NCI-H1092 treated with DMSO at 0.1 percent for 48 hours (cell line): ENCODE measurements at regions not wholly inside any gene's neighbourhood (a gene's known extent, or its start where the extent isn't known, plus 50 kb on each side); places are given as distances from the start of the nearest gene placed in this dataset.

Experiments used
- DNase-seq: peaks from one replicate; lab custom pipeline; 2025; lab: John Stamatoyannopoulos, UW

- DNase-seq: no peak
These were observed 228.8 kb downstream of the CDH11 start for GRCh38 chr16:64892835-64893785.

GRCh38 chr16:64889446-64889845 is 232.4 kb downstream of the CDH11 start:
- DNase-seq: no peak

DNA sequence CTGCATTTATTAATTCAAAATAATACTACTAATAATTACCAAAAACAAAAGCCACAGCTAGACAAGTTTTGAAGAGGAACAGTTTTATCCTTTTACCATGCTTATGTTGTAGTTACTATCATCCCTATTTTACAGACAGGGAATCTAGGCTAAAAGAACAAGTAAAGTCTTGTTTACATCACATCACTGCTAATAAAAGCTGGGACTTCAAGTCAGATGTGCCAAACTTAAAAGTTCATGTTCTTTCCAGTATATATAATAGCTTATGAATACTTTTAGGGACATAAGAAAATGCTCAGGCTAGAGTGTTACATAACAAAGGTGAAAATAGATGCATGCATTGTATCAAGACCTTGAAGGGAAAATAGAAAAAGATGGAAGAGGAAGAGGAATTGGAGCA is 234.2 kb downstream of the CDH11 start:
- DNase-seq: no peak

DNA sequence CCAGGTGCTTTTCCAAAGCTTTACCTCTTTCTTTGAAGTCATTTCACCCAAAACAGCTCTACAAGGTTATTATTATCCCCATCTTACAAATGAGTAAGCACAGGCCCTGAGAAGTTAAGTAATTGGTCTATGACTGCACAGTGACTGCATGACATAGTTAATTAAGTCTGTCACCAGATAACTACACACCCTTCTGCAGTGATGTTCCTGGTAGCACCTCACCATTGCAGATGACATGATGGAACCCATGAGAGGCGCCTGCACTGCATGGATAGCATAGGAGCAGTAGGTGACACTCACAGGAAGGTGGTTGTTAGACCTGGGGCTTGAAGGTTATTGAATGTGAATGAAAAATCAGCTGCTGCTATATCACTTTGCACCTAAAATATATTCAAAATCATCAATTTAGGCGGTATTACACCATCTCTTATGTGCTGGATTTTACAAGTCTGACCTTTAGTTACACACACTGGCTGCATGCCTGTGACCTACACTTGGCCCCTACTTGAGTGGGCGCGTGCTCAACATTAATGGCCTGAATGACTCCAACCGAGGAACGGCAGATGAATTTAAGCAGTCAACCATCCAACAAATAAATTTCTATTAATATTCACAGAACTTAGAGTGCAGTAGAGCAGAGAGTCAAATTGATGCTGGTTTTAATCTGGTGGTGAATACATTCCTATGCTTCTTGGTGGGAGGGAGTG is 239.6 kb downstream of the CDH11 start:
- no peak for DNase-seq

GRCh38 chr16:64880994-64881393 is 240.9 kb downstream of the CDH11 start:
- DNase-seq: no peak

DNA sequence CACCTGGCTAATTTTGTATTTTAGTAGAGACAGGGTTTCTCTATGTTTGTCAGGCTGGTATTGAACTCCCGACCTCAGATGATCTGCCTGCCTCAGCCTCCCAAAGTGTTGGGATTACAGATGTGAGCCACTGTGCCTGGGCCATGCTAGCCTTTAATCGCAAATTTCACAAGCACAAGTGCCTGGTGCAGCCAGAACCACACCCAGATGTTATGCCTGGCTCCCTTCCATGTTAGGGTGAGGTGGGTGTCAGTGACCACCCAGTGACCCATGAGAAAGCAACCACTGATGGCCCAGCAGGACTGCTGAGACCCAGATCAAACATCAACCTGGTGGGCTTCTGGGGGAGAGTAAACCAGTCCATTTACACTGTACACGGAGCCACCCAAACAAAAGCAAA is 241.9 kb downstream of the CDH11 start:
- DNase-seq: no peak

DNA sequence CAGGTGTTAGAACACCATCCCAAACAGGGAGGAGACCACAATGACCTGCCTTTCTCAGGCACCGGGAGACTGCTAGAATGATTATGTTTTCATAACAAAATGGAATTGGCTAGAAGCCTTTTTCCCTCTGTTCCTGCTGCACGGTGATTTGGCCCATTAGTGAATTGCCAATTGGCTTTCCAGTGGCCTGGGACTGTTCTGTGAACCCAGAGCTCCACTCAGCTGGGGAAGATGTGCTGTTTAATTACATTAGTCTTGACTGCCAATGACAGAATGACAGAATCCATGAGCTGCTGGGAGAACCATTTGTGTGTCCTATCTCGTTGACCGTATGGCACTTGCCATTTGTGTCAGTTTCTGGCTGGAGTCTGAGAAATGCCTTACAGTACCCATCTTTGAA is 242.9 kb downstream of the CDH11 start:
- no peak for DNase-seq

DNA sequence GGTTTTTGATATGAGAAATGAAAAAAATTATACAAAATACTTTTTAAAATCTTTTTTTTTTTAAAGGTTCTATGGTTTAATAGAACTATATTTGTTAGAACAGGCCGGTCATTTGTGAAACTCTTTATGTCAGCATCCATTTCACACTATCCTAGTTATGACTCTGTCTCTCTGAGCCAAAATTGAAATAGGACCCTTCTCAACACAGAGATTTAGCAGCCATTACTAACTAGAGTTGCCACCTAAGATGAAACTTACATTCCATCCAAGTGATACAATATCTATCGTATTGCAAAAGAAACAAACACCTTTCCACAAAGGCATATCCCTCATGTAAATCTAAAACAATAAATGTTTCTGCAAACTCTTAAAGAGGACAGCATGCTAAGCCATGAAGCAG is 249.8 kb downstream of the CDH11 start:
- DNase-seq: no peak

DNA sequence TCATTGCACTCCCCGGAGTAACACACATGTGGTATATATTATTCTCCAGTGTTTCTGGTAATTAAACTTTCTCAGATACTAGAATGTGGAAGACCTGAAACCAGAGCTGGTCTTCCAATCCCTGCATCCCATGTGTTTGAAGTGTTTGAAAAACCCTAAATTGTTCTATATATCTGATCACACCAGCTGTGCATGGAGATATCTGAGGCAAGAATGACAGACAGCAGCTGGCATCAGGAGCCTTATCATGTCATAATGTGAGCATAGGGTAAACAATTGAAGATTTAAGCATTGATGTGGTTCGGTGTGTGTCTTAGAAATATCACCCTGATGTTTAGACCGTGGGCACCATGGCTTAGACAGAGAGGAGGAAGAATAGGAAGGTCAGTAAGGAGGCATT is 251.0 kb downstream of the CDH11 start:
- DNase-seq: no peak

- DNase-seq: no peak
These were observed 252.1 kb downstream of the CDH11 start for GRCh38 chr16:64869781-64870180.

GRCh38 chr16:64866021-64866420 is 255.8 kb downstream of the CDH11 start:
- DNase-seq: no peak

- DNase-seq: no peak
These were observed 256.7 kb downstream of the CDH11 start for GRCh38 chr16:64865069-64865696.

- no peak for DNase-seq
These were observed 257.5 kb downstream of the CDH11 start for GRCh38 chr16:64864232-64864809.

DNA sequence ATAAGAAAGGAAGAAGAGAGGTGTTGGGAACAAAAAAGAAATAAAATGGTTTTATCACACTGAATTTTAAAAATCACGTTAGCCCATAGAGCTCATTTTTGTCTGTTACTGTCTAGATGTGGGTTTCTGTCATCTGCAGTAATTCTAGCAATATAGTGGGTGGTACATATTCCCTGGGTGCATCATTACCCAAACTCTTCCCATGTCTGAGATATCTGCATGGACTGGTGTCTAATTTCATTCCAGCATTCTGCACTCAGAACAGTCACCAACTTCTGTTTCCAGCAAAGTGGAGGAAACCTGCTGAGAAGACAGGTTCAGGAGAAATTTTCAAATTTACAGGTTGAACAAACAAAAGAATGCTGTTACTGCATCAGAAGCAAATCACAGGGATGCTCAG is 263.8 kb downstream of the CDH11 start:
- DNase-seq: no peak

GRCh38 chr16:64857411-64857810 is 264.5 kb downstream of the CDH11 start:
- no peak for DNase-seq

DNA sequence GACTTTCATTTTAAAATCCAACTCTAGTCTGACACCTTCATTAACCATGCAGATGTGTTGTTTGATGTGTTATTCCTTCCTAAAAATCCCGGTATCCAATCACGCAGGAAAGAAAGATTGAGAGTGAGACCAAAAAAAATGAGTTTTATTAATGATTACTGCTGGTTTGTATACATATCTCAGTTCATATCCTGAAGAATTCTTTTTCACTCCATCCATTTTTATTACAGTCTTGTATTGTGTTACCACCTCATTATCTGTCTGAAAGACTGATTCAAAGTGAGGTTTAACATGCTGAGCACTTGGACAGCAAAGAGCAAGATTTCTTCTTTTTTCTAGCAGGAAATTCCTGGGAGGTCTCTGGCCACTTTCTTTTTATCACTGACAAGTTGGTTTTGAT is 268.3 kb downstream of the CDH11 start:
- DNase-seq: no peak

GRCh38 chr16:64846966-64847365 is 274.9 kb downstream of the CDH11 start:
- DNase-seq: no peak

- DNase-seq: no peak
These were observed 276.8 kb downstream of the CDH11 start for GRCh38 chr16:64845071-64845470.

- no peak for DNase-seq
These were observed 280.4 kb downstream of the CDH11 start for GRCh38 chr16:64841482-64841881.

GRCh38 chr16:64841071-64841470 is 280.8 kb downstream of the CDH11 start:
- DNase-seq: no peak

GRCh38 chr16:64830653-64831052 is 291.2 kb downstream of the CDH11 start:
- DNase-seq: no peak

GRCh38 chr16:64829678-64830077 is 292.2 kb downstream of the CDH11 start:
- no peak for DNase-seq

DNA sequence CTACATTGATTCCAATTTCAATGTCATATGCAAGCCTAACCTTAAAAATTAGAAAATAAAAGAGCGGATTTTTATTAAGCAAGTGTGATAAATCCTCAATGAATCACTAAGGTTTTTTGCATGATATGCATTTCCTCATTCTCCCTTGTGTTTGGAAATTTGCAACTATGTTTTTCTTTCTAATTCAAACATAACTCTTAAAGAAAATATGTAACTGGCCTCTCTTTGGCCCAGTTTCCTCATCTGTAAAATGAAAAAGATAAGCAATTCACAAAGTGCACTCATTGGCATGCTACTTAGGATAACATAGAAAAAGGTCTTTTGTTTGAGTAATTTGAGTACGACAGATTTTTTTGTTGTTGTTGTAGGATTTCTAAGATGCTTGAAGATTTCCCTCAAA is 295.5 kb downstream of the CDH11 start:
- DNase-seq: no peak
